ENCODE measurements at regions not wholly inside any gene's neighbourhood (a gene's known extent, or its start where the extent isn't known, plus 50 kb on each side); places are given as distances from the start of the nearest gene placed in this dataset.

- H3K27me3 ChIP-seq (ENCODE audit: insufficient read depth, low read length), result peaks cover 7% of the 10 kb centered on the region; the same call in 1 of the 2 replicates
Observed at GRCh38 chr6:37556881-37557644, 57.4 kb upstream of the CCDC167 start.

GRCh38 chr6:37555040-37555781 lies 55.5 kb upstream of the CCDC167 start:
- Histone ChIP-seq H3K4me1 (ENCODE audit: insufficient read depth, low read length) (peaks cover 24% of the 10 kb centered on the region; the same call in 1 of the 2 replicates), H3K4me3 (ENCODE audit: low read length) (no peak overlapping the region)
- WGBS, result 80% methylated on average over 17 of the region's 17 CpGs

More at GRCh38 chr6:37556881-37557644, 57.4 kb upstream of the CCDC167 start:
- no peaks in the 10 kb centered on the region for H3K36me3 ChIP-seq (ENCODE audit: insufficient read depth, low read length)
- no peak overlapping the region for H3K27ac ChIP-seq (ENCODE audit: low read depth, low read length)
- peaks cover 25% of the 10 kb centered on the region; the same call in 1 of the 2 replicates for H3K4me1 ChIP-seq (ENCODE audit: insufficient read depth, low read length)
- no peak overlapping the region for H3K9ac ChIP-seq (ENCODE audit: low read depth, low read length)
- no peaks in the 10 kb centered on the region for H3K9me3 ChIP-seq (ENCODE audit: insufficient read depth, low read depth, low read length)
- H3K4me3 ChIP-seq (ENCODE audit: low read length), result no peak overlapping the region
- WGBS, result 89% methylated on average over 15 of the region's 15 CpGs

GRCh38 chr6:37554480-37554819 lies 54.8 kb upstream of the CCDC167 start:
- H3K27me3 ChIP-seq (ENCODE audit: insufficient read depth, low read length), result peaks cover 4% of the 10 kb centered on the region; the same call in 1 of the 2 replicates
- H3K9ac ChIP-seq (ENCODE audit: low read depth, low read length), result no peak overlapping the region
- H3K4me1 ChIP-seq (ENCODE audit: insufficient read depth, low read length), result peaks cover 16% of the 10 kb centered on the region; the same call in 1 of the 2 replicates
- H3K27ac ChIP-seq (ENCODE audit: low read depth, low read length), result no peak overlapping the region
- 63% methylated on average over 6 of the region's 6 CpGs for WGBS
- no peak overlapping the region for H3K4me3 ChIP-seq (ENCODE audit: low read length)
- no peaks in the 10 kb centered on the region for H3K9me3 ChIP-seq (ENCODE audit: insufficient read depth, low read depth, low read length)
- H3K36me3 ChIP-seq (ENCODE audit: insufficient read depth, low read length), result no peaks in the 10 kb centered on the region

More at GRCh38 chr6:37555040-37555781, 55.5 kb upstream of the CCDC167 start:
- no peaks in the 10 kb centered on the region for H3K9me3 ChIP-seq (ENCODE audit: insufficient read depth, low read depth, low read length)
- H3K36me3 ChIP-seq (ENCODE audit: insufficient read depth, low read length), result no peaks in the 10 kb centered on the region
- H3K9ac ChIP-seq (ENCODE audit: low read depth, low read length), result no peak overlapping the region
- H3K27ac ChIP-seq (ENCODE audit: low read depth, low read length), result no peak overlapping the region
- peaks cover 7% of the 10 kb centered on the region; the same call in 1 of the 2 replicates for H3K27me3 ChIP-seq (ENCODE audit: insufficient read depth, low read length)

GRCh38 chr6:37552267-37552666 lies 52.6 kb upstream of the CCDC167 start:
- H3K27ac ChIP-seq (ENCODE audit: low read depth, low read length), result no peak overlapping the region

GRCh38 chr6:37551867-37552266 lies 52.2 kb upstream of the CCDC167 start:
- H3K36me3 ChIP-seq (ENCODE audit: insufficient read depth, low read length), result no peaks in the 10 kb centered on the region
- no peak overlapping the region for H3K9ac ChIP-seq (ENCODE audit: low read depth, low read length)
- no peak overlapping the region for H3K27ac ChIP-seq (ENCODE audit: low read depth, low read length)
- no peaks in the 10 kb centered on the region for H3K27me3 ChIP-seq (ENCODE audit: insufficient read depth, low read length)
- H3K4me1 ChIP-seq (ENCODE audit: insufficient read depth, low read length), result peaks cover 13% of the 10 kb centered on the region; the same call in 1 of the 2 replicates
- no peaks in the 10 kb centered on the region for H3K9me3 ChIP-seq (ENCODE audit: insufficient read depth, low read depth, low read length)
- no peak overlapping the region for H3K4me3 ChIP-seq (ENCODE audit: low read length)
- WGBS, result 87% methylated on average over 10 of the region's 10 CpGs

More at GRCh38 chr6:37552267-37552666, 52.6 kb upstream of the CCDC167 start:
- Histone ChIP-seq H3K9ac (ENCODE audit: low read depth, low read length) (no peak overlapping the region), H3K36me3 (ENCODE audit: insufficient read depth, low read length) (no peaks in the 10 kb centered on the region), H3K4me1 (ENCODE audit: insufficient read depth, low read length) (peaks cover 13% of the 10 kb centered on the region; the same call in 1 of the 2 replicates), H3K4me3 (ENCODE audit: low read length) (no peak overlapping the region), H3K9me3 (ENCODE audit: insufficient read depth, low read depth, low read length) (no peaks in the 10 kb centered on the region), H3K27me3 (ENCODE audit: insufficient read depth, low read length) (no peaks in the 10 kb centered on the region)
- WGBS, result 87% methylated on average over 4 of the region's 4 CpGs

- Histone ChIP-seq H3K4me1 (ENCODE audit: insufficient read depth, low read length) (peaks cover 13% of the 10 kb centered on the region; the same call in 1 of the 2 replicates), H3K36me3 (ENCODE audit: insufficient read depth, low read length) (no peaks in the 10 kb centered on the region), H3K27ac (ENCODE audit: low read depth, low read length) (no peak overlapping the region), H3K9ac (ENCODE audit: low read depth, low read length) (no peak overlapping the region), H3K4me3 (ENCODE audit: low read length) (no peak overlapping the region), H3K9me3 (ENCODE audit: insufficient read depth, low read depth, low read length) (no peaks in the 10 kb centered on the region), H3K27me3 (ENCODE audit: insufficient read depth, low read length) (no peaks in the 10 kb centered on the region)
- 84% methylated on average over 3 of the region's 3 CpGs for WGBS
Observed at GRCh38 chr6:37551446-37551845, 51.8 kb upstream of the CCDC167 start.

- WGBS, result 61% methylated on average over 3 of the region's 3 CpGs
- H3K9me3 ChIP-seq (ENCODE audit: insufficient read depth, low read depth, low read length), result no peaks in the 10 kb centered on the region
- H3K4me1 ChIP-seq (ENCODE audit: insufficient read depth, low read length), result peaks cover 17% of the 10 kb centered on the region; the same call in 1 of the 2 replicates
- H3K9ac ChIP-seq (ENCODE audit: low read depth, low read length), result no peak overlapping the region
- H3K27me3 ChIP-seq (ENCODE audit: insufficient read depth, low read length), result no peaks in the 10 kb centered on the region
- no peak overlapping the region for H3K4me3 ChIP-seq (ENCODE audit: low read length)
- no peaks in the 10 kb centered on the region for H3K36me3 ChIP-seq (ENCODE audit: insufficient read depth, low read length)
- no peak overlapping the region for H3K27ac ChIP-seq (ENCODE audit: low read depth, low read length)
Observed at GRCh38 chr6:37551002-37551401, 51.3 kb upstream of the CCDC167 start.

GRCh38 chr6:37550191-37550831 lies 50.6 kb upstream of the CCDC167 start:
- no peaks in the 10 kb centered on the region for H3K9me3 ChIP-seq (ENCODE audit: insufficient read depth, low read depth, low read length)
- H3K36me3 ChIP-seq (ENCODE audit: insufficient read depth, low read length), result no peaks in the 10 kb centered on the region
- no peaks in the 10 kb centered on the region for H3K27me3 ChIP-seq (ENCODE audit: insufficient read depth, low read length)
- peaks cover 17% of the 10 kb centered on the region; the same call in 1 of the 2 replicates for H3K4me1 ChIP-seq (ENCODE audit: insufficient read depth, low read length)
- no peak overlapping the region for H3K9ac ChIP-seq (ENCODE audit: low read depth, low read length)
- H3K27ac ChIP-seq (ENCODE audit: low read depth, low read length), result no peak overlapping the region
- no peak overlapping the region for H3K4me3 ChIP-seq (ENCODE audit: low read length)
- WGBS, result 79% methylated on average over 12 of the region's 12 CpGs

- 92% methylated on average over 11 of the region's 11 CpGs for WGBS
- no peak overlapping the region for H3K4me3 ChIP-seq (ENCODE audit: low read length)
- H3K9ac ChIP-seq (ENCODE audit: low read depth, low read length), result no peak overlapping the region
- H3K36me3 ChIP-seq (ENCODE audit: insufficient read depth, low read length), result no peaks in the 10 kb centered on the region
- H3K27me3 ChIP-seq (ENCODE audit: insufficient read depth, low read length), result no peaks in the 10 kb centered on the region
- no peaks in the 10 kb centered on the region for H3K9me3 ChIP-seq (ENCODE audit: insufficient read depth, low read depth, low read length)
- H3K27ac ChIP-seq (ENCODE audit: low read depth, low read length), result no peak overlapping the region
- H3K4me1 ChIP-seq (ENCODE audit: insufficient read depth, low read length), result peaks cover 17% of the 10 kb centered on the region; the same call in 1 of the 2 replicates
Observed at GRCh38 chr6:37549558-37549957, 49.9 kb upstream of the CCDC167 start.
